ENCODE measurements at regions not wholly inside any gene's neighbourhood (a gene's known extent, or its start where the extent isn't known, plus 50 kb on each side); places are given as distances from the start of the nearest gene placed in this dataset.

- Mint-ChIP-seq H3K27me3 (ENCODE audit: insufficient read depth) (peaks cover 5% of the 10 kb centered on the region), H3K36me3 (ENCODE audit: low read depth) (peaks cover 5% of the 10 kb centered on the region; the same call in 1 of the 2 replicates), H3K27ac (no peak overlapping the region), H3K4me3 (no peak overlapping the region), H3K9me3 (no peaks in the 10 kb centered on the region), H3K4me1 (ENCODE audit: low read depth) (peaks cover 18% of the 10 kb centered on the region)
- DNase-seq: no peak
- TF ChIP-seq CTCF (IDR thresholded peaks at IDR 0.05): no peak
Observed at GRCh38 chr1:185488808-185489207, 171.8 kb upstream of the IVNS1ABP start.

- peaks cover 5% of the 10 kb centered on the region; the same call in 1 of the 2 replicates for H3K36me3 Mint-ChIP-seq (ENCODE audit: low read depth)
- no peak for TF ChIP-seq CTCF (IDR thresholded peaks at IDR 0.05)
- no peaks in the 10 kb centered on the region for H3K9me3 Mint-ChIP-seq
- H3K4me3 Mint-ChIP-seq: no peak overlapping the region
- H3K27me3 Mint-ChIP-seq (ENCODE audit: insufficient read depth): peaks cover 5% of the 10 kb centered on the region
- no peak overlapping the region for H3K27ac Mint-ChIP-seq
- no peak for DNase-seq
- H3K4me1 Mint-ChIP-seq (ENCODE audit: low read depth): peaks cover 24% of the 10 kb centered on the region
Observed at GRCh38 chr1:185487936-185488335, 170.9 kb upstream of the IVNS1ABP start.

GRCh38 chr1:185487026-185487425, 170.0 kb upstream of the IVNS1ABP start:
- Mint-ChIP-seq H3K27me3 (ENCODE audit: insufficient read depth) (peaks cover 5% of the 10 kb centered on the region), H3K27ac (no peak overlapping the region), H3K4me3 (no peak overlapping the region), H3K9me3 (no peaks in the 10 kb centered on the region), H3K4me1 (ENCODE audit: low read depth) (peaks cover 24% of the 10 kb centered on the region), H3K36me3 (ENCODE audit: low read depth) (peaks cover 5% of the 10 kb centered on the region; the same call in 1 of the 2 replicates)
- no peak for DNase-seq
- no peak for TF ChIP-seq CTCF (IDR thresholded peaks at IDR 0.05)

GRCh38 chr1:185486346-185486745, 169.3 kb upstream of the IVNS1ABP start:
- no peaks in the 10 kb centered on the region for H3K9me3 Mint-ChIP-seq
- no peak for TF ChIP-seq CTCF (IDR thresholded peaks at IDR 0.05)
- DNase-seq: no peak
- peaks cover 24% of the 10 kb centered on the region for H3K4me1 Mint-ChIP-seq (ENCODE audit: low read depth)
- no peak overlapping the region; the same call in 1 of the 2 replicates for H3K27ac Mint-ChIP-seq
- peaks cover 5% of the 10 kb centered on the region; the same call in 1 of the 2 replicates for H3K36me3 Mint-ChIP-seq (ENCODE audit: low read depth)
- peaks cover 5% of the 10 kb centered on the region for H3K27me3 Mint-ChIP-seq (ENCODE audit: insufficient read depth)
- no peak overlapping the region for H3K4me3 Mint-ChIP-seq

- peaks cover 24% of the 10 kb centered on the region for H3K4me1 Mint-ChIP-seq (ENCODE audit: low read depth)
- no peak overlapping the region; the same call in 1 of the 2 replicates for H3K4me3 Mint-ChIP-seq
- peaks cover 5% of the 10 kb centered on the region; the same call in 1 of the 2 replicates for H3K36me3 Mint-ChIP-seq (ENCODE audit: low read depth)
- no peaks in the 10 kb centered on the region for H3K9me3 Mint-ChIP-seq
- no peak for TF ChIP-seq CTCF (IDR thresholded peaks at IDR 0.05)
- H3K27ac Mint-ChIP-seq: peak overlapping the region; percentile 93
- peak; percentile 91 for DNase-seq
- peaks cover 4% of the 10 kb centered on the region for H3K27me3 Mint-ChIP-seq (ENCODE audit: insufficient read depth)
Observed at GRCh38 chr1:185483664-185484450, 166.8 kb upstream of the IVNS1ABP start.

Data from HFFc6 (cell line).